Ovary (tissue), 7 donors: ENCODE measurements at regions not wholly inside any gene's neighbourhood (a gene's known extent, or its start where the extent isn't known, plus 50 kb on each side); places are given as distances from the start of the nearest gene placed in this dataset.
"Not testable (repeated sequence)": the region's sequence is repeated elsewhere in the genome, so short reads cannot be mapped to it uniquely, and the experiment has no call there.

Experiments
- DNase-seq, 5 donors: peaks; one replicate each; pipeline ENCODE4 v3.0.0-alpha.2; 2019 to 2020
- H3K27ac ChIP-seq, 2 donors: fragments of 200-600 bp; one replicate each; pipeline versions ENCODE4 v1.5.1 to v1.8.0; 2019 to 2022
- H3K27me3 ChIP-seq: fragments of 200-600 bp; one replicate; pipeline ENCODE4 v1.8.0; 2022
- H3K36me3 ChIP-seq: fragments of 200-600 bp; sonication (generic); one replicate; pipeline ENCODE4 v1.5.1; 2019
- H3K4me1 ChIP-seq: one replicate; pipeline ENCODE4 v1.8.1; 2013; ENCODE audit warnings: mild to moderate bottlenecking, moderate library complexity; ENCODE audit not compliant: insufficient read depth
- H3K4me3 ChIP-seq: fragments of 200-600 bp; sonication (generic); one replicate; pipeline ENCODE4 v1.5.1; 2017
- H3K9me3 ChIP-seq, 2 donors: fragments of 200-600 bp in 1 of 2; sonication (generic) in 1 of 2; one replicate each; pipeline versions ENCODE4 v1.5.1 to v1.8.1; 2013 to 2019; ENCODE audit warnings: mild to moderate bottlenecking in 1 of 2, moderate library complexity in 1 of 2
- CTCF ChIP-seq, 3 donors: fragments of 450-650 bp in 2 of 3; fragments of 200-600 bp in 1 of 3; IDR thresholded peaks; one replicate each; pipeline versions ENCODE4 v1.5.1 to v1.8.0; 2016 to 2022; ENCODE audit warnings: antibody characterized with exemption in 3 of 3, mild to moderate bottlenecking in 1 of 3
- EP300 ChIP-seq: sonication (generic); formaldehyde crosslinking; IDR thresholded peaks from one replicate; pipeline ENCODE4 v1.6.1; 2017; ENCODE audit warnings: antibody characterized with exemption
- POLR2A ChIP-seq: fragments of 450-650 bp; IDR thresholded peaks from one replicate; pipeline ENCODE4 v1.6.1; 2017; ENCODE audit warnings: antibody characterized with exemption, mild to moderate bottlenecking, moderate library complexity
- WGBS, 3 donors: extraction: QIAGEN DNeasy Blood & Tissue Kit in 1 of 3; methylation state at CpG; one replicate each; pipeline versions ENCODE4 v1.1.5 to v1.1.7; 2013 to 2017; 5-methylcytosine and 5-hydroxymethylcytosine counted together
- intact Hi-C, 4 donors: fragments of 100-400 bp; cut with DNase I; formaldehyde crosslinking; loops; one replicate each; pipeline versions ENCODE4 v1.11.0 to v1.15.1; 2022 to 2023
- donor health status: DM: no; HTN: no; CAD: no; lungs with moderate emphysema.
- donor health status: DM: no; HTN: no; CAD: no.
- donor health status: Bipolar disorder and iron deficiency.
- donor health status: DM: no; HTN: no; CAD: no.
- donor health status: DM: yes; HTN: yes; CAD: no.

GRCh38 chr1:206397501-206397900, 72.8 kb upstream of the IKBKE start:
- H3K27me3 ChIP-seq, intact Hi-C loops, H3K36me3 ChIP-seq, H3K9me3 ChIP-seq, DNase-seq, H3K27ac ChIP-seq, H3K4me1 ChIP-seq, H3K4me3 ChIP-seq: not testable (repeated sequence)
- 29 to 36% (median 29%) methylated on average over 3 to 4 of the region's 6 CpGs for WGBS, 3 donors

GRCh38 chr1:206398261-206398660, 72.0 kb upstream of the IKBKE start:
- H3K27me3 ChIP-seq, intact Hi-C loops, DNase-seq, H3K4me3 ChIP-seq, H3K4me1 ChIP-seq, H3K36me3 ChIP-seq, H3K27ac ChIP-seq, H3K9me3 ChIP-seq: not testable (repeated sequence)
- WGBS, 3 donors, result 95 to 100% (median 100%) methylated on average over 2 to 3 of the region's 3 CpGs

- H3K36me3 ChIP-seq, H3K4me3 ChIP-seq, H3K27me3 ChIP-seq, H3K9me3 ChIP-seq, intact Hi-C loops, H3K4me1 ChIP-seq, H3K27ac ChIP-seq: not testable (repeated sequence)
- peak in 3 of 5 donors; percentile 22 to 40 (median 30) for DNase-seq
- WGBS, 3 donors, result 36% methylated on average over 2 of the region's 5 CpGs; no CpG with 5 or more reads in 2 of the 3 donors
Observed at GRCh38 chr1:206403612-206404307, 66.5 kb upstream of the IKBKE start.

GRCh38 chr1:206404309-206405027, 65.8 kb upstream of the IKBKE start:
- H3K27ac ChIP-seq, intact Hi-C loops: not testable (repeated sequence)
- WGBS, 3 donors, result 64 to 80% (median 64%) methylated on average over 3 to 6 of the region's 8 CpGs

GRCh38 chr1:206405282-206405681, 65.0 kb upstream of the IKBKE start:
- H3K4me1 ChIP-seq, H3K27ac ChIP-seq, H3K36me3 ChIP-seq, H3K4me3 ChIP-seq, H3K27me3 ChIP-seq, H3K9me3 ChIP-seq, DNase-seq, intact Hi-C loops: not testable (repeated sequence)
- no CpG with 5 or more reads among the region's 7 CpGs for WGBS, 3 donors

More at GRCh38 chr1:206404309-206405027, 65.8 kb upstream of the IKBKE start:
- H3K27me3 ChIP-seq, H3K4me1 ChIP-seq, H3K9me3 ChIP-seq, H3K36me3 ChIP-seq, H3K4me3 ChIP-seq, DNase-seq: not testable (repeated sequence)

- H3K27ac ChIP-seq, H3K4me1 ChIP-seq, DNase-seq, H3K4me3 ChIP-seq, H3K36me3 ChIP-seq, H3K9me3 ChIP-seq, intact Hi-C loops, H3K27me3 ChIP-seq: not testable (repeated sequence)
- 75 to 89% (median 85%) methylated on average over 2 of the region's 6 CpGs for WGBS, 3 donors
Observed at GRCh38 chr1:206408371-206409288, 61.6 kb upstream of the IKBKE start.

GRCh38 chr1:206411321-206411720, 59.0 kb upstream of the IKBKE start:
- no peaks in the 10 kb centered on the region for H3K9me3 ChIP-seq
- 84 to 90% (median 89%) methylated on average over 3 of the region's 3 CpGs for WGBS, 3 donors
- no peak overlapping the region for H3K4me3 ChIP-seq
- no peaks in the 10 kb centered on the region for H3K27me3 ChIP-seq
- no peaks in the 10 kb centered on the region for H3K4me1 ChIP-seq
- intact Hi-C loops, result no loop called here
- no peaks in the 10 kb centered on the region for H3K36me3 ChIP-seq
- no peak for DNase-seq
- no peak for TF ChIP-seq POLR2A
- no peak for TF ChIP-seq CTCF (IDR thresholded peaks at IDR 0.05)
- no peak for TF ChIP-seq EP300
- no peak overlapping the region for H3K27ac ChIP-seq
